Caki2 (cell line): ENCODE measurements at regions not wholly inside any gene's neighbourhood (a gene's known extent, or its start where the extent isn't known, plus 50 kb on each side); places are given as distances from the start of the nearest gene placed in this dataset.

ENCODE experiments used
- DNase-seq: peaks from one replicate; pipeline ENCODE4 v3.0.0-alpha.2; 2015; ENCODE audit warnings: low read depth
- in situ Hi-C: cut with HindIII; loops from 2 replicates; pipeline ENCODE4 v1.10.0; 2016; ENCODE audit warnings: low sequenced_read_pairs, low pct_unique_long_range_greater_than_20kb, mixed read lengths

GRCh38 chr2:12162269-12163247 is 416.1 kb downstream of the LPIN1 start:
- in situ Hi-C loops = no loop called here
- no peak for DNase-seq

GRCh38 chr2:12163866-12164265 is 417.4 kb downstream of the LPIN1 start:
- DNase-seq = no peak

GRCh38 chr2:12164689-12165088 is 418.3 kb downstream of the LPIN1 start:
- DNase-seq = no peak
- in situ Hi-C loops = no loop called here

More at GRCh38 chr2:12163866-12164265, 417.4 kb downstream of the LPIN1 start:
- in situ Hi-C loops = no loop called here

GRCh38 chr2:12167525-12168317 is 421.3 kb downstream of the LPIN1 start:
- in situ Hi-C loops = no loop called here
- no peak for DNase-seq

GRCh38 chr2:12168354-12168753 is 421.9 kb downstream of the LPIN1 start:
- no peak for DNase-seq

GRCh38 chr2:12168791-12169388 is 422.5 kb downstream of the LPIN1 start:
- peak; percentile 4 for DNase-seq
- in situ Hi-C loops = no loop called here

More at GRCh38 chr2:12168354-12168753, 421.9 kb downstream of the LPIN1 start:
- in situ Hi-C loops = no loop called here

- in situ Hi-C loops = no loop called here
- DNase-seq = no peak
Measured at GRCh38 chr2:12169721-12170120, 423.3 kb downstream of the LPIN1 start.

- in situ Hi-C loops = no loop called here
Measured at GRCh38 chr2:12170121-12170520, 423.7 kb downstream of the LPIN1 start.

GRCh38 chr2:12173271-12173942 is 427.0 kb downstream of the LPIN1 start:
- in situ Hi-C loops = no loop called here
- no peak for DNase-seq

More at GRCh38 chr2:12170121-12170520, 423.7 kb downstream of the LPIN1 start:
- DNase-seq = no peak

GRCh38 chr2:12173943-12174340 is 427.5 kb downstream of the LPIN1 start:
- no peak for DNase-seq
- in situ Hi-C loops = no loop called here

- in situ Hi-C loops = no loop called here
Measured at GRCh38 chr2:12175323-12175722, 428.9 kb downstream of the LPIN1 start.

GRCh38 chr2:12176623-12177454 is 430.4 kb downstream of the LPIN1 start:
- DNase-seq = peak; percentile 23
- in situ Hi-C loops = no loop called here

More at GRCh38 chr2:12175323-12175722, 428.9 kb downstream of the LPIN1 start:
- DNase-seq = no peak

GRCh38 chr2:12177455-12178288 is 431.2 kb downstream of the LPIN1 start:
- in situ Hi-C loops = no loop called here
- DNase-seq = no peak

GRCh38 chr2:12178289-12179080 is 432.1 kb downstream of the LPIN1 start:
- no peak for DNase-seq
- in situ Hi-C loops = no loop called here

- in situ Hi-C loops = no loop called here
- no peak for DNase-seq
Measured at GRCh38 chr2:12180031-12180430, 433.6 kb downstream of the LPIN1 start.
